ENCODE measurements at regions not wholly inside any gene's neighbourhood (a gene's known extent, or its start where the extent isn't known, plus 50 kb on each side); places are given as distances from the start of the nearest gene placed in this dataset.

- no peak for TF ChIP-seq ARID4A (CRISPR knock-in tag; IDR thresholded peaks at IDR 0.05; ENCODE audit: borderline replicate concordance)
- no peak for TF ChIP-seq ZBTB1 (CRISPR knock-in tag; IDR thresholded peaks at IDR 0.05; ENCODE audit: borderline replicate concordance)
- no peak for TF ChIP-seq SYNCRIP (IDR thresholded peaks at IDR 0.05; ENCODE audit: insufficient read depth, low read depth, low read length)
- TF ChIP-seq ZBTB33 (CRISPR knock-in tag; IDR thresholded peaks at IDR 0.05) = no peak
- TF ChIP-seq ZBTB10 (CRISPR knock-in tag; IDR thresholded peaks at IDR 0.05; ENCODE audit: borderline replicate concordance) = no peak
- TF ChIP-seq BRF2 (CRISPR knock-in tag; IDR thresholded peaks at IDR 0.05) = no peak
- TF ChIP-seq GABPA (IDR thresholded peaks at IDR 0.05; ENCODE audit: low read depth, low read length) = no peak
- no peak for TF ChIP-seq GABPA (CRISPR knock-in tag; IDR thresholded peaks at IDR 0.05; ENCODE audit: low read depth)
- TF ChIP-seq KAT8 (CRISPR knock-in tag; IDR thresholded peaks at IDR 0.05) = no peak
- no peak for TF ChIP-seq ZNF543 (CRISPR knock-in tag; IDR thresholded peaks at IDR 0.05)
- TF ChIP-seq ETV6 (CRISPR knock-in tag; conservative IDR thresholded peaks at IDR 0.05) = no peak
- no peak for TF ChIP-seq CTCF (CRISPR knock-in tag; IDR thresholded peaks at IDR 0.05)
- no peak for TF ChIP-seq PTBP1 (IDR thresholded peaks at IDR 0.05; ENCODE audit: low read depth, low read length, poor library complexity, severe bottlenecking)
- TF ChIP-seq ATF3 (CRISPR knock-in tag; IDR thresholded peaks at IDR 0.05) = no peak
- no peak for TF ChIP-seq ZNF557 (CRISPR knock-in tag; IDR thresholded peaks at IDR 0.05)
These were observed 119.2 kb upstream of the SV2C start for GRCh38 chr5:75964008-75964407.

Data from HepG2 (cell line).